CD1c-positive myeloid dendritic cell (primary cell): ENCODE measurements at regions not wholly inside any gene's neighbourhood (a gene's known extent, or its start where the extent isn't known, plus 50 kb on each side); places are given as distances from the start of the nearest gene placed in this dataset.

Source experiments
- DNase-seq: peaks from one replicate; pipeline ENCODE4 v3.0.0-alpha.2; 2016; ENCODE audit errors: extremely low spot score

GRCh38 chr16:85360323-85361277 is 248.3 kb upstream of the CIBAR2 start:
- no peak for DNase-seq

- DNase-seq, result no peak
Measured at GRCh38 chr16:85361441-85362118, 249.3 kb upstream of the CIBAR2 start.

GRCh38 chr16:85362443-85362842 is 250.2 kb upstream of the CIBAR2 start:
- DNase-seq, result no peak

GRCh38 chr16:85363427-85363826 is 249.7 kb upstream of the GSE1 start:
- DNase-seq, result no peak

GRCh38 chr16:85363881-85364280 is 249.2 kb upstream of the GSE1 start:
- DNase-seq, result no peak

GRCh38 chr16:85364323-85365040 is 248.6 kb upstream of the GSE1 start:
- no peak for DNase-seq

GRCh38 chr16:85365120-85365519 is 248.0 kb upstream of the GSE1 start:
- no peak for DNase-seq

- DNase-seq, result no peak
Measured at GRCh38 chr16:85366031-85366763, 246.9 kb upstream of the GSE1 start.

GRCh38 chr16:85367485-85367884 is 245.6 kb upstream of the GSE1 start:
- no peak for DNase-seq

GRCh38 chr16:85369060-85369459 is 244.1 kb upstream of the GSE1 start:
- DNase-seq, result no peak

- peak; percentile 53 for DNase-seq
Measured at GRCh38 chr16:85369741-85370528, 243.2 kb upstream of the GSE1 start.

GRCh38 chr16:85370543-85370880 is 242.6 kb upstream of the GSE1 start:
- DNase-seq, result no peak

- DNase-seq, result no peak
Measured at GRCh38 chr16:85370881-85371651, 242.1 kb upstream of the GSE1 start.

- DNase-seq, result no peak
Measured at GRCh38 chr16:85371948-85372347, 241.2 kb upstream of the GSE1 start.

- DNase-seq, result peak; percentile 58
Measured at GRCh38 chr16:85372627-85373372, 240.3 kb upstream of the GSE1 start.

- no peak for DNase-seq
Measured at GRCh38 chr16:85373741-85374570, 239.2 kb upstream of the GSE1 start.

GRCh38 chr16:85374571-85374872 is 238.6 kb upstream of the GSE1 start:
- no peak for DNase-seq

- no peak for DNase-seq
Measured at GRCh38 chr16:85375282-85375681, 237.8 kb upstream of the GSE1 start.
